ENCODE measurements at regions not wholly inside any gene's neighbourhood (a gene's known extent, or its start where the extent isn't known, plus 50 kb on each side); places are given as distances from the start of the nearest gene placed in this dataset.

- Histone ChIP-seq H3K4me1 (replicated peaks in 1 of 4; ENCODE audit: control insufficient read depth in 3 of 4, insufficient read depth in 4 of 4, low read length in 3 of 4) (no peaks in the 10 kb centered on the region; a peak in 1 of 7 replicates), H3K9ac (replicated peaks in 1 of 4; ENCODE audit: extremely low read depth in 1 of 4, low read depth in 3 of 4, low read length in 3 of 4) (no peak overlapping the region), H3K79me1 (ENCODE audit: low read depth, low read length) (no peaks in the 10 kb centered on the region), H3K27ac (ENCODE audit: low read depth, low read length) (no peak overlapping the region), H4K91ac (replicated peaks; ENCODE audit: insufficient read length, low read length) (no peak overlapping the region), H3K4me2 (ENCODE audit: insufficient read depth in 1 of 2, low read depth in 2 of 2, low read length in 2 of 2) (no peak overlapping the region), H3K23me2 (ENCODE audit: low read depth, low read length) (no peaks in the 10 kb centered on the region), H2BK20ac (ENCODE audit: low read length) (no peak overlapping the region), H3K14ac (ENCODE audit: insufficient read length) (no peak overlapping the region), H4K20me1 (replicated peaks in 1 of 2; ENCODE audit: control insufficient read depth in 1 of 2, insufficient read depth in 2 of 2, low read length in 2 of 2) (no peaks in the 10 kb centered on the region), H2BK120ac (replicated peaks; ENCODE audit: low read depth, low read length) (no peak overlapping the region), H2AK5ac (ENCODE audit: low read depth, low read length) (no peak overlapping the region), H3K79me2 (ENCODE audit: control insufficient read depth in 1 of 2, insufficient read depth in 2 of 2, low read length in 2 of 2) (no peaks in the 10 kb centered on the region), H3K4ac (replicated peaks; ENCODE audit: insufficient read length, low read depth, low read length) (no peak overlapping the region), H2BK5ac (ENCODE audit: low read depth, low read length) (no peak overlapping the region), H3K36me3 (ENCODE audit: control insufficient read depth in 2 of 4, insufficient read depth in 4 of 4, low read length in 3 of 4) (no peaks in the 10 kb centered on the region), H2BK12ac (ENCODE audit: low read depth, low read length) (no peak overlapping the region), H2BK15ac (ENCODE audit: low read length) (no peak overlapping the region), H3K9me3 (ENCODE audit: insufficient read depth in 2 of 2, low read depth in 1 of 2, low read length in 1 of 2) (no peaks in the 10 kb centered on the region), H3K27me3 (replicated peaks in 1 of 4; ENCODE audit: control insufficient read depth in 3 of 4, extremely low read depth in 1 of 4, insufficient read depth in 3 of 4, low read length in 3 of 4) (no peaks in the 10 kb centered on the region), H4K8ac (ENCODE audit: extremely low read depth, insufficient read depth, low read length) (no peak overlapping the region), H4K5ac (ENCODE audit: insufficient read length, low read depth, low read length) (no peak overlapping the region), H3K23ac (ENCODE audit: insufficient read length) (no peak overlapping the region), H2AFZ (ENCODE audit: low read length) (no peak overlapping the region), H3K56ac (replicated peaks; ENCODE audit: insufficient read length, low read depth, low read length) (no peak overlapping the region), H3K4me3 (ENCODE audit: extremely low read depth in 1 of 4, insufficient read depth in 2 of 4, low read depth in 3 of 4, low read length in 4 of 4) (no peak overlapping the region), H3K18ac (ENCODE audit: extremely low read depth, low read length) (no peak overlapping the region)
- no peak for DNase-seq (ENCODE audit: low read depth in 1 of 2, low spot score in 2 of 2)
- no peak for FAIRE-seq
- CTCF ChIA-PET (ENCODE audit: partially characterized antibody): interaction anchor here (0.8 kb wide), 1 partner anchor 16 kb away, joined by 3 read pairs; no protein-coding TSS in a partner anchor
- POLR2A ChIA-PET (ENCODE audit: partially characterized antibody): no interaction called here
- TF ChIP-seq JUND (IDR thresholded peaks at IDR 0.05; ENCODE audit: low read length) (no peak), ASH2L (IDR thresholded peaks at IDR 0.05; ENCODE audit: low read length) (no peak), GABPA (IDR thresholded peaks at IDR 0.05; ENCODE audit: borderline replicate concordance, insufficient read depth, low read length) (no peak), SAP30 (IDR thresholded peaks at IDR 0.05; ENCODE audit: insufficient read depth, insufficient replicate concordance, low read length) (no peak), RBBP5 (IDR thresholded peaks at IDR 0.05; ENCODE audit: borderline replicate concordance, low read depth, low read length) (no peak), NANOG (IDR thresholded peaks at IDR 0.05; ENCODE audit: insufficient read depth, low read depth, low read length, poor library complexity, severe bottlenecking) (no peak), EZH2 (IDR thresholded peaks at IDR 0.05; ENCODE audit: low read depth, low read length, severe bottlenecking) (no peak), SIX5 (IDR thresholded peaks at IDR 0.05; ENCODE audit: low read depth, low read length) (no peak), E2F6 (IDR thresholded peaks at IDR 0.05) (no peak), BCL11A (IDR thresholded peaks at IDR 0.05; ENCODE audit: low read depth in 2 of 2, low read length in 2 of 2) (no peak), TAF7 (optimal IDR thresholded peaks at IDR 0.05; ENCODE audit: borderline replicate concordance, low read depth, low read length) (no peak), POLR2A (IDR thresholded peaks at IDR 0.05; ENCODE audit: control extremely low read depth in 1 of 2, low read depth in 2 of 2, low read length in 2 of 2) (no peak), EGR1 (IDR thresholded peaks at IDR 0.05; ENCODE audit: borderline replicate concordance, low read depth, low read length) (no peak), POU5F1 (IDR thresholded peaks at IDR 0.05; ENCODE audit: low read depth, low read length) (no peak)
These were observed 203.2 kb downstream of the CASP12 start for GRCh38 chr11:104695065-104695463.

Data from H1 (cell line).